Mucosa of rectum (tissue), 2 donors: ENCODE measurements at regions not wholly inside any gene's neighbourhood (a gene's known extent, or its start where the extent isn't known, plus 50 kb on each side); places are given as distances from the start of the nearest gene placed in this dataset.

Source experiments
- H3K27ac ChIP-seq, 2 donors: one replicate each; pipeline ENCODE4 v1.7.0; 2013; ENCODE audit warnings: inconsistent platforms in 2 of 2, low read depth in 2 of 2, low read length in 2 of 2
- H3K27me3 ChIP-seq, 2 donors: one replicate each; pipeline ENCODE4 v1.7.0; 2013; ENCODE audit warnings: low read length in 2 of 2; ENCODE audit not compliant: control insufficient read depth in 2 of 2, insufficient read depth in 2 of 2
- H3K36me3 ChIP-seq, 2 donors: one replicate each; pipeline ENCODE4 v1.7.0; 2013; ENCODE audit warnings: low read length in 2 of 2; ENCODE audit not compliant: control insufficient read depth in 2 of 2, insufficient read depth in 2 of 2
- H3K4me1 ChIP-seq, 2 donors: one replicate each; pipeline ENCODE4 v1.7.0; 2013; ENCODE audit warnings: low read length in 2 of 2, mild to moderate bottlenecking in 1 of 2; ENCODE audit not compliant: control insufficient read depth in 2 of 2, insufficient read depth in 2 of 2
- H3K4me3 ChIP-seq, 2 donors: one replicate each; pipeline ENCODE4 v1.7.0; 2013; ENCODE audit warnings: low read length in 2 of 2
- H3K9ac ChIP-seq, 2 donors: one replicate each; pipeline ENCODE4 v1.7.0; 2013; ENCODE audit warnings: low read length in 2 of 2, low read depth in 1 of 2, mild to moderate bottlenecking in 1 of 2
- H3K9me3 ChIP-seq, 2 donors: one replicate each; pipeline ENCODE4 v1.7.0; 2013; ENCODE audit warnings: low read length in 2 of 2; ENCODE audit not compliant: control insufficient read depth in 2 of 2
- donor health status: healthy.
- donor health status: Normal muscosa, but diverticular disease.

- no peaks in the 10 kb centered on the region for H3K4me1 ChIP-seq
- no peak overlapping the region for H3K27ac ChIP-seq
- H3K4me3 ChIP-seq = no peak overlapping the region
- H3K9me3 ChIP-seq = no peaks in the 10 kb centered on the region
- no peak overlapping the region for H3K9ac ChIP-seq
- H3K36me3 ChIP-seq = no peaks in the 10 kb centered on the region
- H3K27me3 ChIP-seq = no peaks in the 10 kb centered on the region
Measured at GRCh38 chr4:187767158-187767557, 228.4 kb upstream of the ZFP42 start.

GRCh38 chr4:187767687-187768086, 227.9 kb upstream of the ZFP42 start:
- Histone ChIP-seq H3K9me3 (no peaks in the 10 kb centered on the region), H3K9ac (no peak overlapping the region), H3K27ac (no peak overlapping the region), H3K27me3 (no peaks in the 10 kb centered on the region), H3K4me3 (no peak overlapping the region), H3K36me3 (no peaks in the 10 kb centered on the region), H3K4me1 (no peaks in the 10 kb centered on the region)

- Histone ChIP-seq H3K4me3 (no peak overlapping the region), H3K27me3 (no peaks in the 10 kb centered on the region), H3K9me3 (no peaks in the 10 kb centered on the region), H3K27ac (no peak overlapping the region), H3K9ac (no peak overlapping the region), H3K36me3 (no peaks in the 10 kb centered on the region), H3K4me1 (no peaks in the 10 kb centered on the region)
Measured at GRCh38 chr4:187770345-187770744, 225.2 kb upstream of the ZFP42 start.

- H3K4me3 ChIP-seq = no peak overlapping the region
- no peak overlapping the region for H3K9ac ChIP-seq
- H3K36me3 ChIP-seq = no peaks in the 10 kb centered on the region
- no peaks in the 10 kb centered on the region for H3K27me3 ChIP-seq
- H3K4me1 ChIP-seq = peaks cover 0 to 8% of the 10 kb centered on the region in 2 donors
- no peaks in the 10 kb centered on the region for H3K9me3 ChIP-seq
- no peak overlapping the region for H3K27ac ChIP-seq
Measured at GRCh38 chr4:187777954-187778353, 217.6 kb upstream of the ZFP42 start.

GRCh38 chr4:187780070-187780469, 215.5 kb upstream of the ZFP42 start:
- Histone ChIP-seq H3K27ac (no peak overlapping the region), H3K9me3 (no peaks in the 10 kb centered on the region), H3K27me3 (no peaks in the 10 kb centered on the region), H3K4me1 (peaks cover 0 to 8% of the 10 kb centered on the region in 2 donors), H3K36me3 (no peaks in the 10 kb centered on the region), H3K4me3 (no peak overlapping the region), H3K9ac (no peak overlapping the region)

- H3K36me3 ChIP-seq = no peaks in the 10 kb centered on the region
- H3K27ac ChIP-seq = no peak overlapping the region
- no peaks in the 10 kb centered on the region for H3K9me3 ChIP-seq
- peaks cover 0 to 8% of the 10 kb centered on the region in 2 donors for H3K4me1 ChIP-seq
- H3K4me3 ChIP-seq = no peak overlapping the region
- H3K9ac ChIP-seq = no peak overlapping the region
- no peaks in the 10 kb centered on the region for H3K27me3 ChIP-seq
Measured at GRCh38 chr4:187782286-187782824, 213.2 kb upstream of the ZFP42 start.

- Histone ChIP-seq H3K9me3 (no peaks in the 10 kb centered on the region), H3K27ac (no peak overlapping the region), H3K27me3 (no peaks in the 10 kb centered on the region), H3K4me3 (no peak overlapping the region), H3K4me1 (peaks cover 0 to 5% of the 10 kb centered on the region in 2 donors), H3K9ac (no peak overlapping the region), H3K36me3 (no peaks in the 10 kb centered on the region)
Measured at GRCh38 chr4:187786190-187786589, 209.4 kb upstream of the ZFP42 start.

- Histone ChIP-seq H3K36me3 (no peaks in the 10 kb centered on the region), H3K27ac (no peak overlapping the region), H3K9me3 (no peaks in the 10 kb centered on the region), H3K9ac (no peak overlapping the region), H3K27me3 (no peaks in the 10 kb centered on the region), H3K4me3 (no peak overlapping the region), H3K4me1 (no peaks in the 10 kb centered on the region)
Measured at GRCh38 chr4:187789078-187789477, 206.5 kb upstream of the ZFP42 start.

- H3K9me3 ChIP-seq = peaks cover 0 to 2% of the 10 kb centered on the region in 2 donors
- no peak overlapping the region for H3K27ac ChIP-seq
- H3K36me3 ChIP-seq = no peaks in the 10 kb centered on the region
- no peaks in the 10 kb centered on the region for H3K4me1 ChIP-seq
- H3K27me3 ChIP-seq = no peaks in the 10 kb centered on the region
- H3K4me3 ChIP-seq = no peak overlapping the region
- no peak overlapping the region for H3K9ac ChIP-seq
Measured at GRCh38 chr4:187795737-187796136, 199.8 kb upstream of the ZFP42 start.

GRCh38 chr4:187798385-187798784, 197.2 kb upstream of the ZFP42 start:
- H3K27me3 ChIP-seq = no peaks in the 10 kb centered on the region
- H3K36me3 ChIP-seq = no peaks in the 10 kb centered on the region
- peaks cover 0 to 2% of the 10 kb centered on the region in 2 donors for H3K9me3 ChIP-seq
- no peak overlapping the region for H3K27ac ChIP-seq
- H3K4me3 ChIP-seq = no peak overlapping the region
- no peak overlapping the region for H3K9ac ChIP-seq
- no peaks in the 10 kb centered on the region for H3K4me1 ChIP-seq

GRCh38 chr4:187799735-187800134, 195.8 kb upstream of the ZFP42 start:
- Histone ChIP-seq H3K9ac (no peak overlapping the region), H3K4me1 (no peaks in the 10 kb centered on the region), H3K4me3 (no peak overlapping the region), H3K9me3 (peaks cover 0 to 2% of the 10 kb centered on the region in 2 donors), H3K36me3 (no peaks in the 10 kb centered on the region), H3K27ac (no peak overlapping the region), H3K27me3 (no peaks in the 10 kb centered on the region)
